H1 (cell line): ENCODE measurements at regions not wholly inside any gene's neighbourhood (a gene's known extent, or its start where the extent isn't known, plus 50 kb on each side); places are given as distances from the start of the nearest gene placed in this dataset.

Experiments
- CBX5 ChIP-seq: fragments of 300-800, 300-1000 bp; sonication (generic); IDR thresholded peaks from 2 replicates; pipeline ENCODE4 v1.7.1; 2016; ENCODE audit warnings: antibody characterized with exemption, low read length, low read depth
- EP300 ChIP-seq, 2 experiments: IDR thresholded peaks; 1 replicate in 1 of 2; 2 replicates in 1 of 2; pipeline ENCODE4 v1.6.1; 2011 to 2012; ENCODE audit warnings: low read depth in 2 of 2, low read length in 2 of 2, mild to moderate bottlenecking in 2 of 2, borderline replicate concordance in 1 of 2, inconsistent platforms in 1 of 2, moderate library complexity in 1 of 2
- JUN ChIP-seq: IDR thresholded peaks from 2 replicates; pipeline ENCODE4 v1.6.1; 2011; ENCODE audit warnings: low read depth, mild to moderate bottlenecking, improper control_type of control experiment, low read length
- KDM5A ChIP-seq: fragments of 200-600 bp; IDR thresholded peaks from 2 replicates; pipeline ENCODE4 v1.7.1; 2012; ENCODE audit warnings: mild to moderate bottlenecking, low read length, inconsistent platforms, mixed read lengths
- POLR2A ChIP-seq, 2 experiments: IDR thresholded peaks; 1 replicate in 1 of 2; 2 replicates in 1 of 2; pipeline ENCODE4 v1.6.1; 2011; ENCODE audit warnings: low read depth in 2 of 2, low read length in 2 of 2, mild to moderate bottlenecking in 2 of 2; ENCODE audit errors: control extremely low read depth in 1 of 2
- RAD21 ChIP-seq, 2 experiments: IDR thresholded peaks in 1 of 2; conservative IDR thresholded peaks in 1 of 2; 2 replicates each; pipeline ENCODE4 v1.6.1; 2011; ENCODE audit warnings: low read depth in 2 of 2, low read length in 2 of 2, improper control_type of control experiment in 1 of 2, inconsistent platforms in 1 of 2, mild to moderate bottlenecking in 1 of 2, moderate library complexity in 1 of 2
- RFX5 ChIP-seq: IDR thresholded peaks from 2 replicates; pipeline ENCODE4 v1.6.1; 2011; ENCODE audit warnings: low read depth, low read length, improper control_type of control experiment, borderline replicate concordance
- TF ChIP-seq, protein P1 (sequence below): IDR thresholded peaks from 2 replicates; pipeline ENCODE4 v1.6.1; 2012; ENCODE audit warnings: inconsistent platforms
- TF ChIP-seq, protein P2 (sequence below), 3 experiments: IDR thresholded peaks; 1 replicate in 2 of 3; 2 replicates in 1 of 3; pipeline versions ENCODE4 v1.5.1 to v1.6.1; 2011; ENCODE audit warnings: low read length in 3 of 3, mild to moderate bottlenecking in 3 of 3, inconsistent platforms in 2 of 3, low read depth in 1 of 3, moderate library complexity in 1 of 3; ENCODE audit not compliant: insufficient read depth in 1 of 3; ENCODE audit errors: control extremely low read depth in 1 of 3

DNA sequence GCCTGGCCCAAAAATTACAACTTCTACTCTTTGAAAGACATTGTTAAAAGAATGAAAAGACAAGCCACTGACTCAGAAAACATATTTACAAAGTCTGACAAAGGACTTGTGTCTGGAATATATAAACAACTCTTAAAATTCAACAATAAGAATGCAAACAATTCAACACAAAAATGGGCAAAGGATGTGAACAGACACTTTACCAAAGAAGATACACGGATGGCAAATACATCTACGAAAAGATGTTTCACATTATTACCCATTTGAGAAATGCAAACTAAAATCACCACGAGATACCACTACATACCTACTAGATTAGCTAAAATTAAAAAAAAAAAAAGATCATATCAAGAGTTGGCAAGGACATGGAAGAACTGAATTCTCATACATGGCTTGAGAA lies 80.8 kb upstream of the METRNL start:
- no peak for TF ChIP-seq POLR2A (IDR thresholded peaks at IDR 0.05; ENCODE audit: control extremely low read depth in 1 of 2, low read depth in 2 of 2, low read length in 2 of 2)
- TF ChIP-seq, protein P1, sequence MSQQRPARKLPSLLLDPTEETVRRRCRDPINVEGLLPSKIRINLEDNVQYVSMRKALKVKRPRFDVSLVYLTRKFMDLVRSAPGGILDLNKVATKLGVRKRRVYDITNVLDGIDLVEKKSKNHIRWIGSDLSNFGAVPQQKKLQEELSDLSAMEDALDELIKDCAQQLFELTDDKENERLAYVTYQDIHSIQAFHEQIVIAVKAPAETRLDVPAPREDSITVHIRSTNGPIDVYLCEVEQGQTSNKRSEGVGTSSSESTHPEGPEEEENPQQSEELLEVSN = no peak
- TF ChIP-seq JUN = no peak
- no peak for TF ChIP-seq RAD21 (IDR thresholded peaks at IDR 0.05 in 1 of 2, conservative IDR thresholded peaks at IDR 0.05 in 1 of 2; ENCODE audit: low read depth in 2 of 2, low read length in 2 of 2)
- TF ChIP-seq, protein P2, sequence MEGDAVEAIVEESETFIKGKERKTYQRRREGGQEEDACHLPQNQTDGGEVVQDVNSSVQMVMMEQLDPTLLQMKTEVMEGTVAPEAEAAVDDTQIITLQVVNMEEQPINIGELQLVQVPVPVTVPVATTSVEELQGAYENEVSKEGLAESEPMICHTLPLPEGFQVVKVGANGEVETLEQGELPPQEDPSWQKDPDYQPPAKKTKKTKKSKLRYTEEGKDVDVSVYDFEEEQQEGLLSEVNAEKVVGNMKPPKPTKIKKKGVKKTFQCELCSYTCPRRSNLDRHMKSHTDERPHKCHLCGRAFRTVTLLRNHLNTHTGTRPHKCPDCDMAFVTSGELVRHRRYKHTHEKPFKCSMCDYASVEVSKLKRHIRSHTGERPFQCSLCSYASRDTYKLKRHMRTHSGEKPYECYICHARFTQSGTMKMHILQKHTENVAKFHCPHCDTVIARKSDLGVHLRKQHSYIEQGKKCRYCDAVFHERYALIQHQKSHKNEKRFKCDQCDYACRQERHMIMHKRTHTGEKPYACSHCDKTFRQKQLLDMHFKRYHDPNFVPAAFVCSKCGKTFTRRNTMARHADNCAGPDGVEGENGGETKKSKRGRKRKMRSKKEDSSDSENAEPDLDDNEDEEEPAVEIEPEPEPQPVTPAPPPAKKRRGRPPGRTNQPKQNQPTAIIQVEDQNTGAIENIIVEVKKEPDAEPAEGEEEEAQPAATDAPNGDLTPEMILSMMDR (IDR thresholded peaks at IDR 0.05; ENCODE audit: control extremely low read depth in 1 of 3, insufficient read depth in 1 of 3, low read depth in 1 of 3, low read length in 3 of 3) = no peak
- TF ChIP-seq RFX5 = no peak
- TF ChIP-seq CBX5 = no peak
- no peak for TF ChIP-seq KDM5A
- TF ChIP-seq EP300 (IDR thresholded peaks at IDR 0.05; ENCODE audit: borderline replicate concordance in 1 of 2, low read depth in 2 of 2, low read length in 2 of 2) = no peak
